ENCODE measurements at regions not wholly inside any gene's neighbourhood (a gene's known extent, or its start where the extent isn't known, plus 50 kb on each side); places are given as distances from the start of the nearest gene placed in this dataset.

DNA sequence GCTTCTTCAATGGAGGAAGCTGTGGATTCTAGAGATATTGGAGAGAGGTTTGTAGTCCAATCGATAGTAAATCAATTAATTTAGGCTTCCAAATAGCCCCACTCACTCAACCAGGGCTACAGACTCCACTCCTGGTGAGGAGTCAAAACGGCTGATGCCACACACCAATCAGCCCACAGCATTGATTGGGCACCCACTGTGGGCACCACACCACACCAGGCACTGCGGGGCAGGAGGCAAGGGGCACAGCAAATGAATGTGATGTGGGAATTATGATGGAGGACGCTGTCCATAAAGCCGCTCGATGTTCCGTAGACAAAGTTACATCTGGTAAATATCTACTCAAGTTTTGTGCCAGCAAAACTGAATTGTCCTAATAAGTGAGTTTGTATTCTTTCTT lies 547.3 kb upstream of the CADM1 start:
- Histone ChIP-seq H3K27ac (no peak overlapping the region), H3K9me3 (no peaks in the 10 kb centered on the region), H3K4me1 (no peaks in the 10 kb centered on the region), H3K36me3 (replicated peaks in 1 of 2; ENCODE audit: insufficient read depth in 1 of 2, low read depth in 2 of 2) (no peaks in the 10 kb centered on the region), H3K27me3 (no peaks in the 10 kb centered on the region), H3K4me3 (no peak overlapping the region)
- intact Hi-C loops (cut with DNase I) = no loop called here
- WGBS, 2 donors = 74 to 77% methylated on average over 7 of the region's 7 CpGs
- ATAC-seq = no peak
- TF ChIP-seq POLR2A (IDR thresholded peaks at IDR 0.05) (no peak), CTCF (IDR thresholded peaks at IDR 0.05) (no peak)
- DNase-seq = no peak

GRCh38 chr11:116049383-116049782 lies 545.2 kb upstream of the CADM1 start:
- Histone ChIP-seq H3K4me1 (no peaks in the 10 kb centered on the region), H3K27ac (no peak overlapping the region), H3K36me3 (replicated peaks in 1 of 2; ENCODE audit: insufficient read depth in 1 of 2, low read depth in 2 of 2) (no peaks in the 10 kb centered on the region), H3K9me3 (no peaks in the 10 kb centered on the region), H3K4me3 (no peak overlapping the region), H3K27me3 (no peaks in the 10 kb centered on the region)
- no peak for DNase-seq
- intact Hi-C loops (cut with DNase I) = no loop called here
- no peak for ATAC-seq
- TF ChIP-seq POLR2A (IDR thresholded peaks at IDR 0.05) (no peak), CTCF (IDR thresholded peaks at IDR 0.05) (no peak)
- WGBS, 2 donors = 8 to 11% methylated on average over 1 of the region's 1 CpG

DNA sequence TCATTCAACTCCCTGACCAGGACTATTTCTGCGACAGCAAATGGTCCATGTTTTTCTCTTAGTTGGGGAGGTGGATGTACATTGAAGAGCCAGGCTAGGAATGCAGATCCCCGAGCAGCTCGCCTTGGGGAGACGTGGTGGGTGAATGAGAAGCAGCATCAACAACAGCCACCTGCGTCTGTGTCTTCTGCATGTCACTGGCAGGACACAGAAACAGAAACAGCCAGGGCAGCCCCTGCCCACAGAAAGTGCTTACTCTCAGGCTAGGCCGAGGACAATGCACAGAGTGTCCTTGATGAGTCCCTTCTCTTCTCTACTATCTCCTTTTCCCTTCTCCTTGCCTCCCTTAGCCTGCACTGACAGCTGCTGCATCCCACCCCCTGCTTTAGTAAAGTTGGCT lies 541.9 kb upstream of the CADM1 start:
- intact Hi-C loops (cut with DNase I) = no loop called here
- DNase-seq = no peak
- Histone ChIP-seq H3K27ac (no peak overlapping the region), H3K4me1 (no peaks in the 10 kb centered on the region), H3K27me3 (no peaks in the 10 kb centered on the region), H3K9me3 (no peaks in the 10 kb centered on the region), H3K4me3 (no peak overlapping the region), H3K36me3 (replicated peaks in 1 of 2; ENCODE audit: insufficient read depth in 1 of 2, low read depth in 2 of 2) (no peaks in the 10 kb centered on the region)
- TF ChIP-seq CTCF (IDR thresholded peaks at IDR 0.05) (no peak), POLR2A (IDR thresholded peaks at IDR 0.05) (no peak)
- no peak for ATAC-seq
- WGBS, 2 donors = 67 to 76% methylated on average over 5 to 6 of the region's 6 CpGs

- TF ChIP-seq CTCF (IDR thresholded peaks at IDR 0.05) = no peak
- no peak for TF ChIP-seq POLR2A (IDR thresholded peaks at IDR 0.05)
- no peaks in the 10 kb centered on the region for H3K9me3 ChIP-seq
- no peaks in the 10 kb centered on the region for H3K27me3 ChIP-seq
- DNase-seq (no peak), ATAC-seq (no peak)
- H3K4me1 ChIP-seq = no peaks in the 10 kb centered on the region
- H3K27ac ChIP-seq = no peak overlapping the region
- H3K4me3 ChIP-seq = no peak overlapping the region
- intact Hi-C loops (cut with DNase I) = no loop called here
- 42% methylated on average over 10 of the region's 10 CpGs for WGBS, 2 donors
- H3K36me3 ChIP-seq (replicated peaks in 1 of 2; ENCODE audit: insufficient read depth in 1 of 2, low read depth in 2 of 2) = no peaks in the 10 kb centered on the region
Observed at GRCh38 chr11:116044941-116045340, 540.7 kb upstream of the CADM1 start.

GRCh38 chr11:116044520-116044919 lies 540.3 kb upstream of the CADM1 start:
- Histone ChIP-seq H3K4me1 (no peaks in the 10 kb centered on the region), H3K4me3 (no peak overlapping the region), H3K27ac (no peak overlapping the region), H3K9me3 (no peaks in the 10 kb centered on the region), H3K36me3 (replicated peaks in 1 of 2; ENCODE audit: insufficient read depth in 1 of 2, low read depth in 2 of 2) (no peaks in the 10 kb centered on the region), H3K27me3 (no peaks in the 10 kb centered on the region)
- DNase-seq = no peak
- 15 to 37% methylated on average over 4 of the region's 4 CpGs for WGBS, 2 donors
- no peak for TF ChIP-seq CTCF (IDR thresholded peaks at IDR 0.05)
- TF ChIP-seq POLR2A (IDR thresholded peaks at IDR 0.05) = no peak
- no peak for ATAC-seq
- intact Hi-C loops (cut with DNase I) = no loop called here
